Astrocyte of the cerebellum (primary cell): ENCODE measurements at regions not wholly inside any gene's neighbourhood (a gene's known extent, or its start where the extent isn't known, plus 50 kb on each side); places are given as distances from the start of the nearest gene placed in this dataset.

Experiments used
- DNase-seq: peaks from one replicate; pipeline ENCODE4 v3.0.0-alpha.2; 2011; ENCODE audit warnings: low read depth
- H3K4me3 ChIP-seq: 2 replicates; pipeline ENCODE4 v1.5.1; 2011; ENCODE audit warnings: mild to moderate bottlenecking, low read depth, low read length, moderate library complexity
- CTCF ChIP-seq: IDR thresholded peaks from 2 replicates; pipeline ENCODE4 v1.5.1; 2012; ENCODE audit warnings: low read length, low read depth, moderate library complexity, mild to moderate bottlenecking; ENCODE audit errors: missing control alignments
- in situ Hi-C: cut with HindIII; loops from 2 replicates; pipeline ENCODE4 v1.10.0; 2017; ENCODE audit warnings: low sequenced_read_pairs

GRCh38 chr20:60662307-60662706, 589.8 kb upstream of the CDH4 start:
- in situ Hi-C loops = no loop called here
- no peak for TF ChIP-seq CTCF
- DNase-seq = no peak
- H3K4me3 ChIP-seq = no peak overlapping the region

GRCh38 chr20:60664106-60664505, 588.0 kb upstream of the CDH4 start:
- TF ChIP-seq CTCF = no peak
- no peak for DNase-seq
- no peak overlapping the region for H3K4me3 ChIP-seq
- in situ Hi-C loops = no loop called here

GRCh38 chr20:60667641-60668040, 584.4 kb upstream of the CDH4 start:
- DNase-seq = no peak
- H3K4me3 ChIP-seq = no peak overlapping the region
- in situ Hi-C loops = no loop called here
- TF ChIP-seq CTCF = no peak

- DNase-seq = no peak
- no peak for TF ChIP-seq CTCF
- H3K4me3 ChIP-seq = no peak overlapping the region
- in situ Hi-C loops = no loop called here
These were observed 582.9 kb upstream of the CDH4 start for GRCh38 chr20:60669211-60669610.

- in situ Hi-C loops = no loop called here
- no peak for DNase-seq
- H3K4me3 ChIP-seq = no peak overlapping the region
- TF ChIP-seq CTCF = no peak
These were observed 576.0 kb upstream of the CDH4 start for GRCh38 chr20:60676011-60676410.

- no peak for TF ChIP-seq CTCF
- no peak overlapping the region for H3K4me3 ChIP-seq
- no peak for DNase-seq
- in situ Hi-C loops = no loop called here
These were observed 574.2 kb upstream of the CDH4 start for GRCh38 chr20:60677819-60678218.

- in situ Hi-C loops = no loop called here
- no peak for DNase-seq
- H3K4me3 ChIP-seq = no peak overlapping the region
- no peak for TF ChIP-seq CTCF
These were observed 571.5 kb upstream of the CDH4 start for GRCh38 chr20:60680554-60680953.
